GM18507 (cell line): ENCODE measurements at regions not wholly inside any gene's neighbourhood (a gene's known extent, or its start where the extent isn't known, plus 50 kb on each side); places are given as distances from the start of the nearest gene placed in this dataset.

Source experiments
- DNase-seq: peaks from one replicate; pipeline ENCODE4 v3.0.0; 2011; ENCODE audit warnings: low read depth; ENCODE audit not compliant: insufficient read length; ENCODE audit errors: extremely low spot score
- FAIRE-seq: peaks from 2 replicates; lab custom pipeline; 2011; peaks lifted over from hg19 to GRCh38; lab: Jason Lieb, UNC

DNA sequence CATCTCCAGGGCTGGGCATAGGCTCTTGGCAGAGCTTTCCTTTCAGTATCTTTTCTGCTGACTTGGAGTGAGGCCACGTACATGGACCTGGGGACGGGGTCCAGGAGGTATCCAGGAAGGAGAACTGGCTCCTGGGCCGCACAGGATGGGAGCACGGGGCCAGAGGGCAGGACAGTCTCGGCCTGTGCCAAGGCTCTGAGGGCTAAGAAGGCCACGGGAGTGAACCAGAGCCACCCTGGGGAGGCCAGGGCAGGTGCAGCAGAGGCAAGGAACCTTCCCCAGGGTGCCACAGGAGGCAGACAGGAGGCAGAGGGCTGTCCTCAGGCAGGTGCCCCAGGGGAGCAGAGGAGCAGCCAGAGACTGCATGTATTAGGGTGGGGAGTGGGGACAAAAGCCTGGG lies 50.3 kb downstream of the PLXNA1 start:
- DNase-seq (no peak), FAIRE-seq (no peak)

DNA sequence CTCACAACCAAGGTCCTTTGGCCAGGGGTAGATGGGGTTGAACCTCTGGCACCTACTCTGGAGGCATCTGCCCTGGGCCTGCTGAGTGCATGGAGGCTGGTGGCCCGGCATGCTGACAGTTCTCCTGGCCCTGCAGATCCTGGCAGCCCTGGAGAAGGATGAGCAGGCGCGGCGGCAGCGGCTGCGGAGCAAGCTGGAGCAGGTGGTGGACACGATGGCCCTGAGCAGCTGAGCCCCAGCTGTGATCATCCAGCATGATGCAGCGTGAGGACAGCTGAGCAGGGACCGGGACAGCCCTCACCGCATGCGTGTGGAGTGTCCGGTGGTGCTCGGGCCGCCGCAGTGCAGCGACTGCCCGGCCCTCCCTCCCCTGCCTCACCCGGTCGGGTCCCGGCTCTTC lies 50.9 kb downstream of the PLXNA1 start:
- FAIRE-seq (no peak), DNase-seq (no peak)

- FAIRE-seq: no peak
- no peak for DNase-seq
Observed at GRCh38 chr3:127034195-127034989, 51.5 kb downstream of the PLXNA1 start.

- FAIRE-seq: no peak
- no peak for DNase-seq
Observed at GRCh38 chr3:127034990-127035652, 52.2 kb downstream of the PLXNA1 start.

GRCh38 chr3:127035677-127036076 lies 52.8 kb downstream of the PLXNA1 start:
- no peak for DNase-seq

DNA sequence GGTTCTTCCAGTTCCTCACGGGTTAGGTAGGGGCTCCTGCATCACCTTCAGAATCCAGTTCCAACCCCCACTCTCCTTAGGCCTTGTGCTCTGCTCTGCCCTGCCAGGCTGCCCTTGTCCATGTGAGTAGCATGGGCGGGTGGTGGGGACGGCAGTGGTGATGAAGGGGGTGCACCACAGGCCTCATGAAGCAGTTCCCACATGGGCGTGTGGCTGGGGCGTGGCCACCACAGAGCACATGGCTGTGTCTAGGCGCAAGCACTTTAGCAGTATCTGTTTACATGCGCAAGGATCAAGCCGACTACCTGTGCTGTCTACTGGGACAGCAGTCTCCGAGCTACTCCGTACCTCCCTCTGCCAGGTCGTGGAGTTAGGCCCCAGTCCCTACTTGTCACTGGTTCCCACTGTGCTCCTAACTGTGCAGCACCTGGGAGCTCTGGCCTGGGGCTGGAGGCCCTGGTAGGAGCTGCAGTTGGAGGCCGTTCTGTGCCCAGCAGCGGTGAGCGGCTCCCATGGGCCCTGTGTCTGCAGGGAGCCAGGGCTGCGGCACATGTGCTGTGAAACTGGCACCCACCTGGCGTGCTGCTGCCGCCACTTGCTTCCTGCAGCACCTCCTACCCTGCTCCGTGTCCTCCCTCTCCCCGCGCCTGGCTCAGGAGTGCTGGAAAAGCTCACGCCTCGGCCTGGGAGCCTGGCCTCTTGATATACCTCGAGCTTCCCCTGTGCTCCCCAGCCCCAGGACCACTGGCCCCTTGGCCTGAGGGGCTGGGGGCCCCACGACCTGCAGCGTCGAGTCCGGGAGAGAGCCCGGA lies 53.5 kb downstream of the PLXNA1 start:
- DNase-seq (no peak), FAIRE-seq (no peak)

More at GRCh38 chr3:127035677-127036076, 52.8 kb downstream of the PLXNA1 start:
- no peak for FAIRE-seq

GRCh38 chr3:127037021-127037400 lies 54.1 kb downstream of the PLXNA1 start:
- no peak for FAIRE-seq
- no peak for DNase-seq

DNA sequence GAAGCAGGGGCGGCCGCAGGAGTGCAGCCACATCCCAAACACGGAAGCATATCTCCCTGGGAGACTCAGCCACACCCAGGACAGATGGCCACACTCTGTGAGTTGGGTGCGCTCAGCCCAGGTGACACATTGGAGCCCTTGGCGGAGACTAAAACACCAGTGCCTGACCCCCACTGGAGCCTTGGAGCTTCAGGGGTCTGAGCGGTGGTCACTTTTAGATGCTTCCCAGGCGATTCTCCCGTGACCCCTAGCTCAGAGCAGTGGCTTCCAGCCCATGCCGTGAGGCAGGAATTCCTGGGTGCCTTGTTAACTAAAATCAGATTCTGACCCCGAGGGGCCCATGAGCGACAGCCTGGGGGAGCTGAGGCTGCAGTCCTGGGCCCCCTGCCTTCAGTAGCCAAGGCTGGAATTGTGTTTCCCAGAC lies 54.5 kb downstream of the PLXNA1 start:
- DNase-seq (no peak), FAIRE-seq (no peak)

DNA sequence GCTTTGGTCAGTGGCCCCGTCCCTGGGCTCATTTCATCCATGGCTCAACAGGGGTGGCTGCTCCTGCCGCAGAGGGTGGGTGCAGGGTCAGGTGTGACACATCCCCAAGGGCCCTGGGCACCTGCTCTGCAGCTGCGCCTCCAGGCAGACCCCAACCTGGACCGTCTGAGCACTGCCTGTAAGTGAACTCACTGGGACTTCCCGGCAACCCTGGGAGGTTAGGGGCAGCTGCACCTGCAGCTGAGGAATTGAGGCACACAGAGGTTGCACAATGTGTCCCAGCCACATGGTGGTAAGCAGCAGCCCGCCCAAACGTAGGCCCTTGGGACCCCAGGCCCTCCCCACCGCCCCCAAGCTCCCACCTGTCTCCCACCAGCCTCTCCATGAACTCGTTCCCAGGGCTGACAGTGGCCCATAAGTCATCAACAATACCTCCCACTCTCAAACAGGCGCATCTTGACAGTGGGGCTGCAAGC lies 55.1 kb downstream of the PLXNA1 start:
- FAIRE-seq (no peak), DNase-seq (no peak)

- DNase-seq: no peak
- FAIRE-seq: no peak
Observed at GRCh38 chr3:127038466-127038865, 55.6 kb downstream of the PLXNA1 start.

GRCh38 chr3:127038923-127039581 lies 56.1 kb downstream of the PLXNA1 start:
- FAIRE-seq: no peak
- DNase-seq: no peak

DNA sequence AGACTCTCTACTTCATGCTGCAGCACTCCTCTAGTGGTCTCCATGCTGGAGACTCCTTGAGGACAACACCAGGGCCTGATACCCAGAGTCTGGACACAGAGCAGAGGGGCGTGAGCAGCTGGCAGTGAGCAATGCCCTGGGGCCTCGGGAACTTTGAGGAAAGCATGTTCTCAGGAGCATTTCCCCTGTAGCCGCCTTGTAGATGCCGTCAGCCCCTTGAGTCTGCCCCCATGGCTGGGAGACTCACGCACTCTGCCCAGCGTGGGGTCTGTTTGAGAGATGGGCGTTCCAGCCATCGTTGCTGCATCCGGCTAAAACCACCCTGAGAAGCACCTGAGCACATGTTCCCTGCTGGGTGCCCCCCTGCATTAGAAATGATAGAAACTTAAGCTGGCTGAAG lies 56.8 kb downstream of the PLXNA1 start:
- no peak for DNase-seq
- FAIRE-seq: no peak

DNA sequence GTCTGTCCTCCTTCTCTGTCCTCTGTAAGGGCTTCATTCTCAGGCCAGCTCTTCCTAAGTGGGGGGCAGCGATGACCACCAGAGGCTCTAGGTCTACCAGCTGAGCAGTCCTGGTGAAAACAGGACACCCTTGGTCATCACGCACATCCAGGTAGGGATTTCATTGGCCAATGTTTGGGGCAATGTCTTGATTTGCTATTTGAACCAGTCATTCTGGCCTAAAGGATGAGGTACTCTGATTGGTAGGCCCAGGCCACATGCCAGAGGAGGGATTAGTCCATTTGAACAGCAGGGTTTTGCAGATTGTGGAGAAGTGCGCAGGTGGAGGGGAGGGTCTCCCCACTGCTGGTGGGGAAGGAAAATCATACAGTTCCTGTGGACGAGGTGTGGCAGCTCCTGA lies 57.3 kb downstream of the PLXNA1 start:
- DNase-seq: no peak
- no peak for FAIRE-seq

DNA sequence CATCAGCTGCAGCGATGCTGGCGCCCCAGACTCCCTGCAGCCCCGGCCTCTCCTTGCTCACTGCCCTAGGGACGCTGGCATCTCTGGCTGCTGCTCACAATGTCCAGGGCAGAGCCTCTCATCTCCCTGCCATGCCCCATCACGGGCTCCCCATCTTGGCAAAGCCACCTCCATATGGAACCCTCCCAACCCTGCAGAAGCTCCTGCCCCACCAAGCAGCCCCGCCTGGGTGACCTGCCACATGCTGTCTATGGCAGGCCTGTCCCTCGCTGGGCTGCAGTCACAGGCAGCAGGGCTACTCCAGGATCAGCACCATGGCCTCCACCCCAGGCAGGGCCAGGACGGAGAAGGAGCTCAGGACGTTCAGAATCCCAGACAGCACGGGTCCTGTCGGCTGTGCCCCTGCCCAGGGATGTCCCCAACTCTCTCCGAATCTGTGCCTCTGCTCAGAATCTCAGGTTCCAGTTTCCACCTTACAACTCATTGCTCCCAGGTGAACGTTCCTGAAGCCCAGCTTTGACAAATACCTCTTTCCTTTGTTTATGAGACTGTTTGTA lies 58.4 kb downstream of the PLXNA1 start:
- no peak for FAIRE-seq
- no peak for DNase-seq

DNA sequence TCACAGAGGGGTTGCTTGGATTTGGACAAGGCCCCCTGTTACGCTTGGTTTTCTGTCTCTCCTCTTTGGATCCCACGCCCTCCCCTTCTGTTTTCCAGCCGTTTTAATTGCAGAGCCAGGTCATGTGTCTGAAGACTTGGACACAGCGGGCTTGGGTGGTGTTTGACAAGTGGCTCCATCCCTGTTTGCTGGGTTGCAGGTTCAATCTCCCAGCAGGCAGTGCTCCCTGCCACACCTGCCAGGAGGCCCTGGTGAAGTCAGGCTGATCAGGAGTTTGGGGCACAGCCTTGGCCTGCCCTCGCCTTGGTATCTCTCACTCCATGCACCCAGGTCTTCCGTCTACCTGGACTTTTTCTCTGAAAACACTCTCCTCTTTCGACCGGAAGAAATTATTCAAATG lies 59.0 kb downstream of the PLXNA1 start:
- DNase-seq: no peak
- no peak for FAIRE-seq

- FAIRE-seq: no peak
- no peak for DNase-seq
Observed at GRCh38 chr3:127042634-127043033, 59.7 kb downstream of the PLXNA1 start.

- FAIRE-seq (no peak), DNase-seq (no peak)
Observed at GRCh38 chr3:127043041-127043641, 60.2 kb downstream of the PLXNA1 start.

GRCh38 chr3:127043731-127044510 lies 61.0 kb downstream of the PLXNA1 start:
- FAIRE-seq (no peak), DNase-seq (no peak)
